GM12892 (cell line): ENCODE measurements at regions not wholly inside any gene's neighbourhood (a gene's known extent, or its start where the extent isn't known, plus 50 kb on each side); places are given as distances from the start of the nearest gene placed in this dataset.

Source experiments
- POLR2A ChIP-seq: IDR thresholded peaks from 2 replicates; pipeline ENCODE4 v1.6.1; 2011; ENCODE audit warnings: low read depth, low read length, control low read depth
- POLR2AphosphoS5 ChIP-seq: IDR thresholded peaks from 2 replicates; pipeline ENCODE4 v1.6.1; 2011; ENCODE audit warnings: low read depth, low read length, control low read depth

GRCh38 chr5:120365656-120366446 is 98.2 kb upstream of the PRR16 start:
- TF ChIP-seq POLR2A (no peak), POLR2AphosphoS5 (no peak)
